H9 (cell line): ENCODE measurements at regions not wholly inside any gene's neighbourhood (a gene's known extent, or its start where the extent isn't known, plus 50 kb on each side); places are given as distances from the start of the nearest gene placed in this dataset.

Source experiments
- DNase-seq: peaks from one replicate; pipeline ENCODE4 v3.0.0-alpha.2; 2017
- H2AFZ ChIP-seq: one replicate; pipeline ENCODE4 v1.6.1; 2013; ENCODE audit warnings: mild to moderate bottlenecking, low read length, control low read depth, moderate library complexity
- H2AK5ac ChIP-seq: 2 replicates; pipeline ENCODE4 v1.6.1; 2013; ENCODE audit warnings: low read length, control low read depth, mixed read lengths; ENCODE audit not compliant: insufficient read length
- H2BK120ac ChIP-seq: one replicate; pipeline ENCODE4 v1.6.1; 2013; ENCODE audit warnings: low read depth, mild to moderate bottlenecking, low read length, control low read depth, inconsistent platforms; ENCODE audit not compliant: poor library complexity, severe bottlenecking
- H2BK12ac ChIP-seq: 2 replicates; pipeline ENCODE4 v1.6.1; 2013; ENCODE audit warnings: low read length, control low read depth, mixed read lengths, low read depth; ENCODE audit not compliant: insufficient read length
- H2BK15ac ChIP-seq: 2 replicates; pipeline ENCODE4 v1.6.1; 2013; ENCODE audit warnings: low read depth, low read length, control low read depth
- H2BK20ac ChIP-seq: one replicate; pipeline ENCODE4 v1.6.1; 2013; ENCODE audit warnings: low read depth, mild to moderate bottlenecking, low read length, control low read depth, inconsistent platforms; ENCODE audit not compliant: poor library complexity, severe bottlenecking
- H2BK5ac ChIP-seq: 2 replicates; pipeline ENCODE4 v1.6.1; 2013; ENCODE audit warnings: low read length, control low read depth, mixed read lengths; ENCODE audit not compliant: insufficient read length
- H3K14ac ChIP-seq: 2 replicates; pipeline ENCODE4 v1.6.1; 2013; ENCODE audit warnings: low read length, control low read depth; ENCODE audit not compliant: insufficient read depth
- H3K18ac ChIP-seq: 2 replicates; pipeline ENCODE4 v1.6.1; 2013; ENCODE audit warnings: low read depth, mild to moderate bottlenecking, mixed read lengths, low read length, control low read depth; ENCODE audit not compliant: insufficient read length
- H3K23ac ChIP-seq: 2 replicates; pipeline ENCODE4 v1.6.1; 2013; ENCODE audit warnings: low read length, control low read depth, mixed read lengths, low read depth; ENCODE audit not compliant: insufficient read length
- H3K23me2 ChIP-seq: 2 replicates; pipeline ENCODE4 v1.6.1; 2013; ENCODE audit warnings: low read depth, mild to moderate bottlenecking, mixed read lengths, low read length, control low read depth; ENCODE audit not compliant: insufficient read length, poor library complexity, severe bottlenecking
- H3K27ac ChIP-seq: 2 replicates; pipeline ENCODE4 v1.5.1; 2013; ENCODE audit warnings: low read length, control low read depth, mixed read lengths, low read depth; ENCODE audit not compliant: insufficient read length
- H3K27me3 ChIP-seq: 2 replicates; pipeline ENCODE4 v1.6.1; 2013; ENCODE audit warnings: low read length, control low read depth, inconsistent platforms; ENCODE audit not compliant: insufficient read depth
- H3K4ac ChIP-seq: 2 replicates; pipeline ENCODE4 v1.6.1; 2013; ENCODE audit warnings: low read depth, mild to moderate bottlenecking, control low read depth, inconsistent platforms, low read length, moderate library complexity
- H3K4me1 ChIP-seq: 2 replicates; pipeline ENCODE4 v1.6.1; 2013; ENCODE audit warnings: low read length, control low read depth, inconsistent platforms; ENCODE audit not compliant: insufficient read depth
- H3K4me2 ChIP-seq: 2 replicates; pipeline ENCODE4 v1.6.1; 2013; ENCODE audit warnings: low read length, control low read depth, mixed read lengths; ENCODE audit not compliant: insufficient read length, insufficient read depth
- H3K56ac ChIP-seq: 2 replicates; pipeline ENCODE4 v1.6.1; 2013; ENCODE audit warnings: low read depth, mild to moderate bottlenecking, mixed read lengths, low read length, control low read depth; ENCODE audit not compliant: insufficient read length
- H3K79me1 ChIP-seq: 2 replicates; pipeline ENCODE4 v1.6.1; 2013; ENCODE audit warnings: low read depth, mild to moderate bottlenecking, moderate library complexity, low read length, control low read depth, inconsistent platforms; ENCODE audit not compliant: insufficient read depth, poor library complexity, severe bottlenecking
- H3K79me2 ChIP-seq: 2 replicates; pipeline ENCODE4 v1.6.1; 2013; ENCODE audit warnings: low read length, control low read depth, inconsistent platforms; ENCODE audit not compliant: insufficient read depth
- H3K9ac ChIP-seq: 2 replicates; pipeline ENCODE4 v1.6.1; 2013; ENCODE audit warnings: low read length, control low read depth, mixed read lengths; ENCODE audit not compliant: insufficient read length; ENCODE audit errors: extremely low read depth
- H3K9me3 ChIP-seq: one replicate; pipeline ENCODE4 v1.6.1; 2013; ENCODE audit warnings: low read depth, low read length, inconsistent platforms; ENCODE audit not compliant: control insufficient read depth
- H3T11ph ChIP-seq: one replicate; pipeline ENCODE4 v1.6.1; 2013; ENCODE audit warnings: mild to moderate bottlenecking, low read length, control low read depth, inconsistent platforms
- H4K20me1 ChIP-seq: one replicate; pipeline ENCODE4 v1.6.1; 2013; ENCODE audit not compliant: control insufficient read depth, insufficient read length, insufficient read depth
- H4K5ac ChIP-seq: 2 replicates; pipeline ENCODE4 v1.6.1; 2013; ENCODE audit warnings: low read depth, mild to moderate bottlenecking, mixed read lengths, low read length, control low read depth; ENCODE audit not compliant: insufficient read length
- H4K8ac ChIP-seq: replicated peaks from 2 replicates; pipeline ENCODE4 v1.6.1; 2013; ENCODE audit warnings: low read length, control low read depth, mixed read lengths, low read depth; ENCODE audit not compliant: insufficient read length
- H4K91ac ChIP-seq: 2 replicates; pipeline ENCODE4 v1.6.1; 2013; ENCODE audit warnings: low read depth, mild to moderate bottlenecking, moderate library complexity, mixed read lengths, low read length, control low read depth; ENCODE audit not compliant: insufficient read length
- H3K27ac Mint-ChIP-seq, 3 experiments: 2 replicates in 2 of 3; 3 replicates in 1 of 3; pipeline ENCODE4 v1.8.0; 2020 to 2021; ENCODE audit warnings: mixed read lengths in 3 of 3, mild to moderate bottlenecking in 1 of 3, moderate library complexity in 1 of 3
- H3K27me3 Mint-ChIP-seq: 2 replicates; pipeline ENCODE4 v1.8.0; 2021; ENCODE audit warnings: low read depth, mild to moderate bottlenecking, moderate library complexity, mixed read lengths
- H3K36me3 Mint-ChIP-seq, 3 experiments: 2 replicates in 2 of 3; 3 replicates in 1 of 3; pipeline ENCODE4 v1.8.0; 2020 to 2021; ENCODE audit warnings: low read depth in 3 of 3, mixed read lengths in 3 of 3; ENCODE audit not compliant: insufficient read depth in 1 of 3
- H3K4me1 Mint-ChIP-seq, 2 experiments: 2 replicates each; pipeline ENCODE4 v1.8.0; 2020; ENCODE audit warnings: mixed read lengths in 2 of 2
- H3K4me3 Mint-ChIP-seq, 2 experiments: 2 replicates in 1 of 2; 3 replicates in 1 of 2; pipeline ENCODE4 v1.8.0; 2020 to 2021; ENCODE audit warnings: mild to moderate bottlenecking in 2 of 2, mixed read lengths in 2 of 2, moderate library complexity in 1 of 2
- H3K9me3 Mint-ChIP-seq, 2 experiments: 2 replicates in 1 of 2; 3 replicates in 1 of 2; pipeline ENCODE4 v1.8.0; 2020; ENCODE audit warnings: mild to moderate bottlenecking in 2 of 2, mixed read lengths in 2 of 2, moderate library complexity in 1 of 2
- TF ChIP-seq, protein P1 (sequence below): fragments of 200-600 bp; sonication (generic); conservative IDR thresholded peaks from 3 replicates; pipeline ENCODE4 v1.8.0; 2021; ENCODE audit warnings: antibody characterized with exemption, mild to moderate bottlenecking

DNA sequence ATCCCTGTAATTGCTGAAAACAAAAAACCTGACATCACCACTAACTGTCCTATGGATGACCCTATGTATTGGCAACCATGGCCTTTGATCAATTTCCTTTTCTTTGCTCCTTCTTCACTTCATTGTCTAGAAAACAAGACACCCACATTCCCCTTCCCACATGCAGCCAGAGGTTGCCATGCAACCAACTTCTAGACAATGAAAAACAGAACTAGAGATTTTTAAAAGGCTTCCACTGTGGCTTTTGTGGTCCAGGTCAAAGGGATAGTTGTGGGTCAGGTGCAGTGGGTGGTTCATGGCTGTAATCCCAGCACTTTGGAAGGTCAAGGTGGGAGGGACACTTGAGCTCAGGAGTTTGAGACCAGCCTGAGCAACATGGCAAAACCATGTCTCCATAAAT lies 139.3 kb upstream of the DOK6 start:
- Histone ChIP-seq H3K4me1 (no peaks in the 10 kb centered on the region), H3K23me2 (no peaks in the 10 kb centered on the region), H4K8ac (no peak overlapping the region), H2AK5ac (no peak overlapping the region), H3K14ac (no peak overlapping the region), H3K4me2 (no peak overlapping the region), H4K91ac (no peak overlapping the region), H3K9me3 (no peaks in the 10 kb centered on the region), H2BK15ac (no peak overlapping the region), H2BK120ac (no peak overlapping the region), H2AFZ (no peak overlapping the region), H3K23ac (no peak overlapping the region), H2BK5ac (no peak overlapping the region), H2BK12ac (no peak overlapping the region), H2BK20ac (no peak overlapping the region), H3K79me2 (no peaks in the 10 kb centered on the region), H4K20me1 (no peaks in the 10 kb centered on the region), H3K27ac (no peak overlapping the region), H4K5ac (no peak overlapping the region), H3K9ac (no peak overlapping the region), H3K56ac (no peak overlapping the region), H3K79me1 (no peaks in the 10 kb centered on the region), H3K18ac (no peak overlapping the region), H3K4ac (no peak overlapping the region), H3T11ph (no peak overlapping the region), H3K27me3 (no peaks in the 10 kb centered on the region)
- DNase-seq, result no peak
- peaks cover 4 to 9% of the 10 kb centered on the region in 2 experiments; a peak in 4 of 5 replicates for H3K9me3 Mint-ChIP-seq
- peaks cover 0 to 2% of the 10 kb centered on the region in 2 experiments; a peak in 1 of 4 replicates for H3K4me1 Mint-ChIP-seq
- H3K4me3 Mint-ChIP-seq, result no peak overlapping the region
- TF ChIP-seq, protein P1, sequence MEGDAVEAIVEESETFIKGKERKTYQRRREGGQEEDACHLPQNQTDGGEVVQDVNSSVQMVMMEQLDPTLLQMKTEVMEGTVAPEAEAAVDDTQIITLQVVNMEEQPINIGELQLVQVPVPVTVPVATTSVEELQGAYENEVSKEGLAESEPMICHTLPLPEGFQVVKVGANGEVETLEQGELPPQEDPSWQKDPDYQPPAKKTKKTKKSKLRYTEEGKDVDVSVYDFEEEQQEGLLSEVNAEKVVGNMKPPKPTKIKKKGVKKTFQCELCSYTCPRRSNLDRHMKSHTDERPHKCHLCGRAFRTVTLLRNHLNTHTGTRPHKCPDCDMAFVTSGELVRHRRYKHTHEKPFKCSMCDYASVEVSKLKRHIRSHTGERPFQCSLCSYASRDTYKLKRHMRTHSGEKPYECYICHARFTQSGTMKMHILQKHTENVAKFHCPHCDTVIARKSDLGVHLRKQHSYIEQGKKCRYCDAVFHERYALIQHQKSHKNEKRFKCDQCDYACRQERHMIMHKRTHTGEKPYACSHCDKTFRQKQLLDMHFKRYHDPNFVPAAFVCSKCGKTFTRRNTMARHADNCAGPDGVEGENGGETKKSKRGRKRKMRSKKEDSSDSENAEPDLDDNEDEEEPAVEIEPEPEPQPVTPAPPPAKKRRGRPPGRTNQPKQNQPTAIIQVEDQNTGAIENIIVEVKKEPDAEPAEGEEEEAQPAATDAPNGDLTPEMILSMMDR, result no peak
- H3K27ac Mint-ChIP-seq, result no peak overlapping the region
- peaks cover 0 to 3% (median 0%) of the 10 kb centered on the region in 3 experiments; a peak in 3 of 7 replicates for H3K36me3 Mint-ChIP-seq
- no peaks in the 10 kb centered on the region for H3K27me3 Mint-ChIP-seq
